ENCODE measurements at regions not wholly inside any gene's neighbourhood (a gene's known extent, or its start where the extent isn't known, plus 50 kb on each side); places are given as distances from the start of the nearest gene placed in this dataset.

DNA sequence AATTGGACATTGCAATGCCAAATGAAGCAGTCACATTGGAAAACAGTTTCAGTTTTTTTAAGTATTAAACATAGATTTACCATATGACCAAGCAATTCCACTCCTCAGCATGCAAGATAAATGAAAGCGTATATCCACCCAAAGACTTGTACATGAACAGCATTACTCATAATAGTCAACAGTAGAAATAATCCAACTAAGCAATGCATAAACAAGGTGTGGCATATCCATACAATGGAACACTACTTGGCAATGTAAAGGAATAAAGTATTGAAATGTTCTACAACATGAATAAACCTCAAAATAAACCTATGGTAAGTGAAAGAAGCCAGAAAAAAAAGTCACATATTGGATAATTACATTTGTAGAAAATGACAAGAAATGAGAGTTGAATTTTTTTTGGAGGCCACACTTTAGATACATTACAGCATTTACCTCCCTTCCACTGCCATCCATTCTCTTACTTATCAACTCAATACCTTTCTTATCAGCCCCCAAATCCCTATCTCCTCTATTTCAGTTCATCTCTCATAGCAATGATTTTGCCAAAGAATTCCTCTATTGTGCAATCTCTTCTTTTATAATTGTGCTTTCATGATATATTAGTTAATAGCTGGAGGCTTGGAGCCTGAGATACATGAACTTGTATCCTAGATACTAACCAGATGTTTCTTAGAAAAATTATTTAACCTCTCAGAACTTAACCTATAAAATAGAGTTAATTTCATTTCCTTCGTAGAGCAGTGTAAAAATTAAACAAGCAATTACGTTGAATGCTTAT lies 414.2 kb upstream of the C1orf87 start:
- TF ChIP-seq, protein P1, sequence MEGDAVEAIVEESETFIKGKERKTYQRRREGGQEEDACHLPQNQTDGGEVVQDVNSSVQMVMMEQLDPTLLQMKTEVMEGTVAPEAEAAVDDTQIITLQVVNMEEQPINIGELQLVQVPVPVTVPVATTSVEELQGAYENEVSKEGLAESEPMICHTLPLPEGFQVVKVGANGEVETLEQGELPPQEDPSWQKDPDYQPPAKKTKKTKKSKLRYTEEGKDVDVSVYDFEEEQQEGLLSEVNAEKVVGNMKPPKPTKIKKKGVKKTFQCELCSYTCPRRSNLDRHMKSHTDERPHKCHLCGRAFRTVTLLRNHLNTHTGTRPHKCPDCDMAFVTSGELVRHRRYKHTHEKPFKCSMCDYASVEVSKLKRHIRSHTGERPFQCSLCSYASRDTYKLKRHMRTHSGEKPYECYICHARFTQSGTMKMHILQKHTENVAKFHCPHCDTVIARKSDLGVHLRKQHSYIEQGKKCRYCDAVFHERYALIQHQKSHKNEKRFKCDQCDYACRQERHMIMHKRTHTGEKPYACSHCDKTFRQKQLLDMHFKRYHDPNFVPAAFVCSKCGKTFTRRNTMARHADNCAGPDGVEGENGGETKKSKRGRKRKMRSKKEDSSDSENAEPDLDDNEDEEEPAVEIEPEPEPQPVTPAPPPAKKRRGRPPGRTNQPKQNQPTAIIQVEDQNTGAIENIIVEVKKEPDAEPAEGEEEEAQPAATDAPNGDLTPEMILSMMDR (conservative IDR thresholded peaks at IDR 0.05 in 1 of 2, IDR thresholded peaks at IDR 0.05 in 1 of 2; ENCODE audit: low read depth in 1 of 2, low read length in 2 of 2) = no peak
- no peak for TF ChIP-seq EZH2 (IDR thresholded peaks at IDR 0.05; ENCODE audit: low read length, missing control alignments)

All from fibroblast of lung (primary cell).